Heart left ventricle (tissue), 16 donors: ENCODE measurements at regions not wholly inside any gene's neighbourhood (a gene's known extent, or its start where the extent isn't known, plus 50 kb on each side); places are given as distances from the start of the nearest gene placed in this dataset.
A peak's percentile ranks its signal among the peaks of the same experiment; 100 is the strongest.

ENCODE experiments used
- ATAC-seq, 4 donors: fragments of 200-7000 bp; cut with Tn5 transposase; one replicate each; pipeline ENCODE4 v1.9.1; 2020 to 2022; ENCODE audit warnings: moderate library complexity in 4 of 4, mild to moderate bottlenecking in 3 of 4, moderate number of reproducible peaks in 1 of 4
- DNase-seq, 5 donors: peaks; one replicate each; pipeline ENCODE4 v3.0.0-alpha.2; 2020
- H3K27ac ChIP-seq, 12 donors: fragments of 200-600 bp; sonication (generic) in 4 of 12; one replicate each; pipeline versions ENCODE4 v1.5.0 to v1.8.0; 2016 to 2022; ENCODE audit warnings: mild to moderate bottlenecking in 2 of 12
- H3K27me3 ChIP-seq, 9 donors: fragments of 200-600 bp; sonication (generic) in 2 of 9; one replicate each; pipeline versions ENCODE4 v1.5.1 to v1.8.0; 2016 to 2022; ENCODE audit warnings: mild to moderate bottlenecking in 3 of 9
- H3K36me3 ChIP-seq, 9 donors: fragments of 200-600 bp; sonication (generic) in 2 of 9; one replicate each; pipeline versions ENCODE4 v1.5.0 to v1.8.0; 2018 to 2022; ENCODE audit warnings: mild to moderate bottlenecking in 2 of 9
- H3K4me1 ChIP-seq, 12 donors: fragments of 200-600 bp; sonication (generic) in 4 of 12; one replicate each; pipeline versions ENCODE4 v1.5.0 to v1.8.0; 2016 to 2022; ENCODE audit warnings: mild to moderate bottlenecking in 3 of 12
- H3K4me3 ChIP-seq, 12 donors: fragments of 200-600 bp; sonication (generic) in 4 of 12; one replicate each; pipeline versions ENCODE4 v1.5.0 to v1.8.0; 2017 to 2022; ENCODE audit warnings: mild to moderate bottlenecking in 9 of 12, moderate library complexity in 4 of 12
- H3K9me3 ChIP-seq, 12 donors: fragments of 200-600 bp; sonication (generic) in 4 of 12; one replicate each; pipeline versions ENCODE4 v1.5.0 to v1.8.0; 2016 to 2022; ENCODE audit warnings: mild to moderate bottlenecking in 1 of 12
- CTCF ChIP-seq, 12 donors: fragments of 200-600 bp; sonication (generic) in 4 of 12; IDR thresholded peaks; one replicate each; pipeline versions ENCODE4 v1.5.0 to v1.8.0; 2018 to 2022; ENCODE audit warnings: antibody characterized with exemption in 12 of 12, mild to moderate bottlenecking in 5 of 12
- POLR2A ChIP-seq, 2 donors: fragments of 450-650 bp; IDR thresholded peaks; one replicate each; pipeline ENCODE4 v1.6.1; 2017; ENCODE audit warnings: antibody characterized with exemption in 2 of 2, mild to moderate bottlenecking in 2 of 2, moderate library complexity in 2 of 2
- WGBS, 4 donors: extraction: QIAGEN DNeasy Blood & Tissue Kit in 2 of 4; methylation state at CpG; one replicate each; pipeline versions ENCODE4 v1.1.5 to v1.1.7; 2013 to 2018; 5-methylcytosine and 5-hydroxymethylcytosine counted together
- intact Hi-C, 10 donors: fragments of 100-400 bp; cut with DNase I; formaldehyde crosslinking; loops; one replicate each; pipeline versions ENCODE4 v1.11.1 to v1.14.2; 2022
- donor health status: ischemic (EF 13 %, LVEDD 7.1; RV severe dilation, severe dysfunction).
- donor health status: healthy with polysubstance abuse.
- donor health status: DM: no; HTN: yes; CAD: no.
- donor health status: DM: no; HTN: no; CAD: no.
- donor health status: ischemic (EF 25% LVEDD 6.9; RV normal size, moderate dysfunction).
- donor health status: ischemic (EF 25% LVEDD 5.7; RV mildly dilated, moderate dysfunction).
- donor health status: healthy.
- donor health status: DM: yes; HTN: yes; CAD: no.
- donor health status: ischemic (EF 35%, LVEDD 5.7; RV mildly dilated, moderate dysfunction).
- donor health status: nonischemic (EF 11% LVEDD 7.7; RV severe dilation, severe dysfunction).
- donor health status: DM: yes; HTN: yes; CAD: no.
- donor health status: PGD.
- donor health status: ischemic (EF 29% LVEDD 5.4; RV normal size, mild dysfunction).
- donor health status: nonischemic (EF 23%, LVEDD 6.1; RV moderate dilation, normal function).

- ATAC-seq: no peak
- no peak for TF ChIP-seq CTCF (IDR thresholded peaks at IDR 0.05)
- TF ChIP-seq POLR2A (IDR thresholded peaks at IDR 0.05): no peak
- Histone ChIP-seq H3K4me1 (peaks cover 0 to 7% (median 0%) of the 10 kb centered on the region in 12 donors), H3K9me3 (peaks cover 0 to 3% (median 0%) of the 10 kb centered on the region in 12 donors), H3K27ac (no peak overlapping the region), H3K4me3 (no peak overlapping the region), H3K36me3 (no peaks in the 10 kb centered on the region), H3K27me3 (no peaks in the 10 kb centered on the region)
- no peak for DNase-seq
- 60 to 77% (median 66%) methylated on average over 2 of the region's 2 CpGs for WGBS, 4 donors
- intact Hi-C loops: no loop called here
Observed at GRCh38 chr13:90448466-90449037, 898.9 kb upstream of the MIR17HG start.

GRCh38 chr13:90453342-90453741 is 894.1 kb upstream of the MIR17HG start:
- TF ChIP-seq POLR2A (IDR thresholded peaks at IDR 0.05) (no peak), CTCF (IDR thresholded peaks at IDR 0.05) (no peak)
- whole genome bisulfite sequencing, 4 donors: 89 to 94% (median 92%) methylated on average over 3 of the region's 3 CpGs
- intact Hi-C loops: no loop called here
- Histone ChIP-seq H3K27me3 (no peaks in the 10 kb centered on the region), H3K36me3 (no peaks in the 10 kb centered on the region), H3K9me3 (no peaks in the 10 kb centered on the region), H3K4me1 (no peaks in the 10 kb centered on the region), H3K4me3 (no peak overlapping the region), H3K27ac (no peak overlapping the region)
- no peak for DNase-seq
- ATAC-seq: no peak

GRCh38 chr13:90454002-90454636 is 893.4 kb upstream of the MIR17HG start:
- no peak overlapping the region for H3K27ac ChIP-seq
- TF ChIP-seq CTCF (IDR thresholded peaks at IDR 0.05) (no peak), POLR2A (IDR thresholded peaks at IDR 0.05) (no peak)
- WGBS, 4 donors: 58 to 70% (median 64%) methylated on average over 2 of the region's 2 CpGs
- H3K9me3 ChIP-seq: no peaks in the 10 kb centered on the region
- DNase-seq: no peak
- no peak for ATAC-seq
- H3K4me1 ChIP-seq: no peaks in the 10 kb centered on the region
- intact Hi-C loops: no loop called here
- H3K4me3 ChIP-seq: no peak overlapping the region
- H3K36me3 ChIP-seq: no peaks in the 10 kb centered on the region
- no peaks in the 10 kb centered on the region for H3K27me3 ChIP-seq

GRCh38 chr13:90455067-90455466 is 892.4 kb upstream of the MIR17HG start:
- intact Hi-C loops: no loop called here

GRCh38 chr13:90455823-90456222 is 891.7 kb upstream of the MIR17HG start:
- Histone ChIP-seq H3K9me3 (no peaks in the 10 kb centered on the region), H3K36me3 (no peaks in the 10 kb centered on the region), H3K4me3 (no peak overlapping the region), H3K27ac (no peak overlapping the region), H3K27me3 (no peaks in the 10 kb centered on the region), H3K4me1 (no peaks in the 10 kb centered on the region)
- TF ChIP-seq CTCF (IDR thresholded peaks at IDR 0.05): peak in 1 of 12 donors; percentile 8
- TF ChIP-seq POLR2A (IDR thresholded peaks at IDR 0.05): no peak
- DNase-seq (no peak), ATAC-seq (no peak)
- intact Hi-C loops: no loop called here
- WGBS, 4 donors: 55 to 81% (median 69%) methylated on average over 4 of the region's 4 CpGs

More at GRCh38 chr13:90455067-90455466, 892.4 kb upstream of the MIR17HG start:
- WGBS, 4 donors: 84 to 93% (median 91%) methylated on average over 1 of the region's 1 CpG
- Histone ChIP-seq H3K36me3 (no peaks in the 10 kb centered on the region), H3K27me3 (no peaks in the 10 kb centered on the region), H3K4me3 (no peak overlapping the region), H3K9me3 (no peaks in the 10 kb centered on the region), H3K27ac (no peak overlapping the region), H3K4me1 (no peaks in the 10 kb centered on the region)
- DNase-seq (no peak), ATAC-seq (no peak)
- no peak for TF ChIP-seq POLR2A (IDR thresholded peaks at IDR 0.05)
